ENCODE measurements at regions not wholly inside any gene's neighbourhood (a gene's known extent, or its start where the extent isn't known, plus 50 kb on each side); places are given as distances from the start of the nearest gene placed in this dataset.

DNA sequence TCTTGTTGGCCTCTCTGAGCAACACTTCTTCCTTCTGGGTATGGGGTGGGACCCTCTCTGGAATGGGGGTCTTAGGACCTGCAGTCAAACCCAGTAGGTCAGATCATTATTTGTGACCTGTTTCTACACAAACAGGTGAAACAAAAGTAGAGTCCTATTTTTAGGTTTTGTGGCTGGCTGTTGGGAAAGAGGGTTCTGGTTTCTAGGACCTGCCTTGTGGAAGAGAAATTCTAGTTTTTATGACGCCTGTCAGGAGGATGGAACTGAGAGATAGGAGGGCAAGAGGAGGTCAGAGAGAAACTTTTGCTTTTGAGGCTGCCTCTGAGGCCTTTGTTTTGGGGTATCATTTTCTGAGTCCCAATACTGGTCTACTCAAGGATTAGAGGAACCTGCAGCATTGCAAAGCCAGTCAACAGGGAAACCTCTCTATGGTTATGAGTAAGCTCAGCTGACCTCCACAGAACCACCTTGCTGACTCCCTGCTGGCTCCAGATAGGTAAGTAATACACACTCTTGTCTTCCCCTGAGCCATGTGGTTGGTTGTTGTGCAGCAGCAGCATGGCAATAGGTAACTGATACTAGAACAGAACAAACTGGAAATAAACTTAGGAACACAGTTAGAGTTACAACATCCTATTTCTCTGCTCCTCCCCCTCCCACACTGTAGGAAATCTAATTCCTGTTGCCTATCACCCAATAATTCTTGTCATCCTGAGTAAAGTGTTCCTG is 114.7 kb upstream of the VCX3B start:
- no peaks in the 10 kb centered on the region for H3K36me3 ChIP-seq (ENCODE audit: control insufficient read depth, insufficient read depth, low read length)
- TF ChIP-seq, protein P1, sequence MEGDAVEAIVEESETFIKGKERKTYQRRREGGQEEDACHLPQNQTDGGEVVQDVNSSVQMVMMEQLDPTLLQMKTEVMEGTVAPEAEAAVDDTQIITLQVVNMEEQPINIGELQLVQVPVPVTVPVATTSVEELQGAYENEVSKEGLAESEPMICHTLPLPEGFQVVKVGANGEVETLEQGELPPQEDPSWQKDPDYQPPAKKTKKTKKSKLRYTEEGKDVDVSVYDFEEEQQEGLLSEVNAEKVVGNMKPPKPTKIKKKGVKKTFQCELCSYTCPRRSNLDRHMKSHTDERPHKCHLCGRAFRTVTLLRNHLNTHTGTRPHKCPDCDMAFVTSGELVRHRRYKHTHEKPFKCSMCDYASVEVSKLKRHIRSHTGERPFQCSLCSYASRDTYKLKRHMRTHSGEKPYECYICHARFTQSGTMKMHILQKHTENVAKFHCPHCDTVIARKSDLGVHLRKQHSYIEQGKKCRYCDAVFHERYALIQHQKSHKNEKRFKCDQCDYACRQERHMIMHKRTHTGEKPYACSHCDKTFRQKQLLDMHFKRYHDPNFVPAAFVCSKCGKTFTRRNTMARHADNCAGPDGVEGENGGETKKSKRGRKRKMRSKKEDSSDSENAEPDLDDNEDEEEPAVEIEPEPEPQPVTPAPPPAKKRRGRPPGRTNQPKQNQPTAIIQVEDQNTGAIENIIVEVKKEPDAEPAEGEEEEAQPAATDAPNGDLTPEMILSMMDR (IDR thresholded peaks at IDR 0.05; ENCODE audit: insufficient read depth, low read length, poor library complexity, severe bottlenecking): no peak
- no peaks in the 10 kb centered on the region for H3K27me3 ChIP-seq (ENCODE audit: control insufficient read depth, insufficient read depth, low read length)
- no peak for DNase-seq (ENCODE audit: low read depth)
- H3K4me3 ChIP-seq (ENCODE audit: low read depth, low read length): no peak overlapping the region

DNA sequence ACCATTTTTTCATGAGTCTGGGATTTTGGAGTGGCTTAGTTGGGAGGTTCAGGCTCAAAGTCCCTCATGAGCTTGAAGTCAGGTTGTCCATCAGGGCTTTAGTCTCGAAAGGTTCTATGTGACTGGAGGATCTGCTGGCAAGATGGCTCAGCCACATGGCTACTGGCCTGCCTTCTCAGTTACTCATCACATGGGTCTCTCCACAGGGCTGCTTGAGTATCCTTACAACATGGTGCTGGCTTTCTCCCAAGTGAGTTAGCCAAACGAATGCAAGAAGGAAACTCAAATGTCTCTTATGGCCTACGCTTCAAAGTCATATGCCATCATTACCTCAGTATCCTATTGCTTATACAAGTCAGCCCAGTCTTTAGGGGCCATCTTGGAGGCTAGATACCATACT is 106.3 kb upstream of the VCX3B start:
- Histone ChIP-seq H3K36me3 (ENCODE audit: control insufficient read depth, insufficient read depth, low read length) (no peaks in the 10 kb centered on the region), H3K4me3 (ENCODE audit: low read depth, low read length) (no peak overlapping the region), H3K27me3 (ENCODE audit: control insufficient read depth, insufficient read depth, low read length) (no peaks in the 10 kb centered on the region)
- no peak for DNase-seq (ENCODE audit: low read depth)
- TF ChIP-seq, protein P1 (IDR thresholded peaks at IDR 0.05; ENCODE audit: insufficient read depth, low read length, poor library complexity, severe bottlenecking): no peak

DNA sequence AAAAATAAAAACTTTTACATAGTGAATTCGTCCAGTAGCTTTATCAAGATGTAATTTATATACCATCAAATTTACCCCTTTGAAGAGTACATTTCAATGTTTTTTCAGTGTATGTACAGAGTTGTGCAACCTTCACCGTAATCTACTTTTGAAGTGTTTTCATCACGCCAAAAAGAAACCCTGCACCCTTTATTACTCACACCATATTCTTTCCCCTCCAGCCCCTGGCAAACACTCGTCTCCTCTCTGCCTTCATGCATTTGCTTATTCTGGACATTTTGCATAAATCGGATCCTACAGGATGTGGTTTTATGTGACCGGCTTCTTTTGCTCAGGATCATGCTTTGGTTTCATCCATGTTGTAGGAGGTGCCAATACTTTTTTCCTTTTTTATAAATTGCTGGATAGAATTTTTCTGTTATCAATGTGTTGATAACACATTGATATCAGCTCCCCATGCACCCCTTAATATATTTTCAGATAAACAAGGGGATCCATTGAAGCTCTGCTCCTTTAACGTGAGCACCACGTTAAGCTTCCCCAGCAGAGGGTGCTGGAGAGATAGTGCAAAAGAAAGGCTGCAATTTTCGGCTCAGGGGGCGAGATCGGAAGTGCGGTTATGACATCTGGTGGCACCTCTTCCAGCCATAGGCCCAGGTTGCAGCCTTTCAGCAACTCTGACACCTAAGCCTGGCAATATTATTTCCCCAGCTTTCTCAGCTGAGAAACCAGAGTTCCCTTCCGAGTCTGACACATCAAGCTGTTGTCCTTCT is 100.1 kb upstream of the VCX3B start:
- Histone ChIP-seq H3K36me3 (ENCODE audit: control insufficient read depth, insufficient read depth, low read length) (no peaks in the 10 kb centered on the region), H3K27me3 (ENCODE audit: control insufficient read depth, insufficient read depth, low read length) (no peaks in the 10 kb centered on the region), H3K4me3 (ENCODE audit: low read depth, low read length) (no peak overlapping the region)
- DNase-seq (ENCODE audit: low read depth): no peak
- TF ChIP-seq, protein P1 (IDR thresholded peaks at IDR 0.05; ENCODE audit: insufficient read depth, low read length, poor library complexity, severe bottlenecking): peak; percentile 29

DNA sequence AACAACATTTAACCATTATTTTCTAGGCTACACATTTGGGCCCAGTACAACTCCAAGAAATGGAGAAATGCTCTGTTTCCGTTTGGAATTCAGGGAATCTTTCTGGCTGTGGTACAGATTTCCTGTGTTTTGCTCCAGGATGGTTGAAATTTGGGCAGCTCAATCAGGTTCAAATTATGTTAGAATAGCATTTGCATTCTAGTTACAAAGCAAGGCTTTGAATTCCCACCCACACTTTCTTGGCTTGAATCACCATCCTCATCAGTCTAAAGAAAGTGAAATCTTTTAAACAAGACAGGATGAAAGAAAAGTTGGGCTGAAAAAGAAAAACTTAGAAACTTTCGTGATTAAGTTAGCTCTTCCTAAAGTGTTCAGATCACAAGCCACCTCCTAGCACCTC is 98.1 kb upstream of the VCX3B start:
- Histone ChIP-seq H3K4me3 (ENCODE audit: low read depth, low read length) (no peak overlapping the region), H3K36me3 (ENCODE audit: control insufficient read depth, insufficient read depth, low read length) (no peaks in the 10 kb centered on the region), H3K27me3 (ENCODE audit: control insufficient read depth, insufficient read depth, low read length) (no peaks in the 10 kb centered on the region)
- TF ChIP-seq, protein P1 (IDR thresholded peaks at IDR 0.05; ENCODE audit: insufficient read depth, low read length, poor library complexity, severe bottlenecking): no peak
- DNase-seq (ENCODE audit: low read depth): no peak

DNA sequence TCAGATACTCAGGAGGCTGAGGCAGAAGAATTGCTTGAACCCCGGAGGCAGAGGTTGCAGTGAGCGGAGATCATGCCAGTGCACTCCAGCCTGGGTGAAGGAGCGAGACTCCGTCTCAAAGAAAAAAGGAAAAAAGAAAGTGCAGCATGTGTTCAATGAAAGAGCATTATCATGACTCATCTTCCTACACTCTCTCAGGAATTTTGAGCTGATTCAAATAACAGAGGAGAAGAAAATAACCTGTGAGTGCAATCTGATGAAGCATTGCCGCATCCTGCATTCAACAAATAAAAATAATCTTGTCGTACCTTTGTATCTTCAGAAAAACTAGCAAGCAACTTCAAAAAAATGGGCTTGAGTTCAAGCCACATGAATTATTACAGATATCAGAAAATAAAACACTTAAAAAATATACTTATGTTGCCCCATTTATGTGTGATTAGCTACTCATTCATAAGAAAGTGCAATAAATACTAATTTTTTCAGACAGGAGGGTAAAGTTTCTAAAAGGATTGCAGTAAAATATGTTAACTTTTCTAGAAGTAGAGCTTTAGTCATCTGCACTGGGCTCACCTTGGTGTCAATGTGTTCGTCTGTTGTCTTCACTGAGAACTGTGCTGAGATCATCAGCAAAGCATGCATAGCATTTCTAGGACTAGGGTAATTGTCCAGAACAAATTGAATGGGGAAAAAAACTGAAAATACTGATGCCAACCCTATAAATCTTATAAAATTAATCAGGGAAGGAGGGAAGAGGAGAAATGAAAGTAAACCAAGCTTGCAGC is 90.4 kb upstream of the VCX3B start:
- no peaks in the 10 kb centered on the region for H3K27me3 ChIP-seq (ENCODE audit: control insufficient read depth, insufficient read depth, low read length)
- H3K4me3 ChIP-seq (ENCODE audit: low read depth, low read length): no peak overlapping the region
- H3K36me3 ChIP-seq (ENCODE audit: control insufficient read depth, insufficient read depth, low read length): no peaks in the 10 kb centered on the region
- TF ChIP-seq, protein P1 (IDR thresholded peaks at IDR 0.05; ENCODE audit: insufficient read depth, low read length, poor library complexity, severe bottlenecking): no peak
- peak; percentile 7 for DNase-seq (ENCODE audit: low read depth)

All from kidney epithelial cell (primary cell).